Nephron (organoid): ENCODE measurements at regions not wholly inside any gene's neighbourhood (a gene's known extent, or its start where the extent isn't known, plus 50 kb on each side); places are given as distances from the start of the nearest gene placed in this dataset.

Experiments
- H3K27ac Mint-ChIP-seq, 3 experiments: 2 replicates each; pipeline ENCODE4 v1.8.0; 2020; ENCODE audit warnings: mixed read lengths in 3 of 3, mild to moderate bottlenecking in 2 of 3, moderate library complexity in 1 of 3
- H3K27me3 Mint-ChIP-seq: 2 replicates; pipeline ENCODE4 v1.8.0; 2021; ENCODE audit warnings: low read depth, mild to moderate bottlenecking, moderate library complexity, mixed read lengths
- H3K36me3 Mint-ChIP-seq: 2 replicates; pipeline ENCODE4 v1.8.0; 2020; ENCODE audit warnings: low read depth, mixed read lengths
- H3K4me1 Mint-ChIP-seq: 2 replicates; pipeline ENCODE4 v1.8.0; 2020; ENCODE audit warnings: mixed read lengths
- H3K4me3 Mint-ChIP-seq, 3 experiments: 2 replicates each; pipeline ENCODE4 v1.8.0; 2020; ENCODE audit warnings: mild to moderate bottlenecking in 3 of 3, mixed read lengths in 3 of 3, moderate library complexity in 2 of 3
- H3K9me3 Mint-ChIP-seq: 2 replicates; pipeline ENCODE4 v1.8.0; 2020; ENCODE audit warnings: mixed read lengths
- CTCF ChIP-seq, 3 experiments: fragments of 200-600 bp; sonication (generic); IDR thresholded peaks; one replicate each; pipeline ENCODE4 v1.5.0; 2021; ENCODE audit warnings: antibody characterized with exemption in 3 of 3; ENCODE audit not compliant: unreplicated experiment in 3 of 3

GRCh38 chr17:65453204-65453931, 108.1 kb downstream of the AXIN2 start:
- Mint-ChIP-seq H3K4me1 (peaks cover 45% of the 10 kb centered on the region), H3K27ac (no peak overlapping the region), H3K27me3 (peaks cover 6% of the 10 kb centered on the region), H3K4me3 (no peak overlapping the region), H3K9me3 (peaks cover 11% of the 10 kb centered on the region), H3K36me3 (no peaks in the 10 kb centered on the region)
- TF ChIP-seq CTCF (IDR thresholded peaks at IDR 0.05; ENCODE audit: unreplicated experiment in 3 of 3), result no peak

GRCh38 chr17:65449495-65449894, 112.0 kb downstream of the AXIN2 start:
- Mint-ChIP-seq H3K4me3 (no peak overlapping the region), H3K27ac (no peak overlapping the region), H3K4me1 (peaks cover 21% of the 10 kb centered on the region), H3K27me3 (peaks cover 15% of the 10 kb centered on the region), H3K36me3 (no peaks in the 10 kb centered on the region), H3K9me3 (peaks cover 11% of the 10 kb centered on the region)
- TF ChIP-seq CTCF (IDR thresholded peaks at IDR 0.05; ENCODE audit: unreplicated experiment in 3 of 3), result no peak

GRCh38 chr17:65447823-65448222, 113.6 kb downstream of the AXIN2 start:
- Mint-ChIP-seq H3K27me3 (peaks cover 18% of the 10 kb centered on the region), H3K9me3 (peaks cover 11% of the 10 kb centered on the region), H3K27ac (no peak overlapping the region), H3K36me3 (no peaks in the 10 kb centered on the region), H3K4me1 (peaks cover 30% of the 10 kb centered on the region), H3K4me3 (no peak overlapping the region)
- TF ChIP-seq CTCF (IDR thresholded peaks at IDR 0.05; ENCODE audit: unreplicated experiment in 3 of 3), result no peak

- peaks cover 11% of the 10 kb centered on the region for H3K9me3 Mint-ChIP-seq
- H3K36me3 Mint-ChIP-seq, result no peaks in the 10 kb centered on the region
- H3K4me3 Mint-ChIP-seq, result no peak overlapping the region
- no peak overlapping the region for H3K27ac Mint-ChIP-seq
- TF ChIP-seq CTCF (IDR thresholded peaks at IDR 0.05; ENCODE audit: unreplicated experiment in 3 of 3), result no peak
- peaks cover 18% of the 10 kb centered on the region for H3K27me3 Mint-ChIP-seq
- peaks cover 30% of the 10 kb centered on the region for H3K4me1 Mint-ChIP-seq
Measured at GRCh38 chr17:65446838-65447526, 114.5 kb downstream of the AXIN2 start.

- peaks cover 11% of the 10 kb centered on the region for H3K9me3 Mint-ChIP-seq
- no peak overlapping the region for H3K4me3 Mint-ChIP-seq
- no peak for TF ChIP-seq CTCF (IDR thresholded peaks at IDR 0.05; ENCODE audit: unreplicated experiment in 3 of 3)
- H3K27ac Mint-ChIP-seq, result no peak overlapping the region
- H3K4me1 Mint-ChIP-seq, result peaks cover 33% of the 10 kb centered on the region
- no peaks in the 10 kb centered on the region for H3K36me3 Mint-ChIP-seq
- peaks cover 18% of the 10 kb centered on the region for H3K27me3 Mint-ChIP-seq
Measured at GRCh38 chr17:65446043-65446442, 115.4 kb downstream of the AXIN2 start.
